ENCODE measurements at regions not wholly inside any gene's neighbourhood (a gene's known extent, or its start where the extent isn't known, plus 50 kb on each side); places are given as distances from the start of the nearest gene placed in this dataset.

DNA sequence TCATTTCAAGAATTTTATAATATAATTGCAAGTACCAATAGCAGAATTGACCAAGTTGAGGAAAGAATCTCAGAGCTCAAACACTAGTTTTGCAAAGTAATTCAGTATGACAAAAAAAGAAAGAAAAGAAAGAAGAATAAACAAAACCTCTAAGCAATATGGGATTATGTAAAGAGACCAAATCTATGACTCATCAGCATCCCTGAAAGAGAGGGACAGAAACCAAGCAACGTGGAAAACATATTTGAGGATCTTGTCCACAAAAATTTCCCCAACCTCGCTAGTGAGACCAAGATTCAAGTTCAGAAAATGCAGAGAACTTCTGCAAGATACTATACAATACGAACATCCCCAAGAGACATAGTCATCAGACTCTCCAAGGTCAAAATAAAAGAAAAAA is 203.7 kb upstream of the DDI1 start:
- in situ Hi-C loops (cut with MboI), result no loop called here
- ChIA-PET RAD21 (ENCODE audit: unreplicated experiment) (no interaction called here), POLR2A (no interaction called here), CTCF (interaction anchor here (1.2 kb wide), 1 partner anchor 152 kb away, joined by 4 read pairs; no protein-coding TSS in a partner anchor), SMC1A (ENCODE audit: uncharacterized antibody, unreplicated experiment) (no interaction called here)
- no peak for ATAC-seq
- TF ChIP-seq NFYB (IDR thresholded peaks at IDR 0.05; ENCODE audit: insufficient read depth, low read depth, low read length) (no peak), POLR2A (IDR thresholded peaks at IDR 0.05; ENCODE audit: low read depth, low read length) (no peak), RUNX3 (IDR thresholded peaks at IDR 0.05; ENCODE audit: low read length) (no peak), HDGF (IDR thresholded peaks at IDR 0.05) (no peak), SMARCA5 (IDR thresholded peaks at IDR 0.05) (no peak), SMC3 (IDR thresholded peaks at IDR 0.05; ENCODE audit: borderline replicate concordance, low read length) (no peak), NFIC (IDR thresholded peaks at IDR 0.05; ENCODE audit: low read depth, low read length) (no peak), KDM1A (IDR thresholded peaks at IDR 0.05; ENCODE audit: borderline replicate concordance) (no peak), NR2C2 (IDR thresholded peaks at IDR 0.05; ENCODE audit: borderline replicate concordance, control insufficient read depth, insufficient read length, low read depth) (no peak), POLR2AphosphoS5 (IDR thresholded peaks at IDR 0.05; ENCODE audit: low read length) (no peak), NR2C1 (IDR thresholded peaks at IDR 0.05) (no peak)
- TF ChIP-seq, protein P1, sequence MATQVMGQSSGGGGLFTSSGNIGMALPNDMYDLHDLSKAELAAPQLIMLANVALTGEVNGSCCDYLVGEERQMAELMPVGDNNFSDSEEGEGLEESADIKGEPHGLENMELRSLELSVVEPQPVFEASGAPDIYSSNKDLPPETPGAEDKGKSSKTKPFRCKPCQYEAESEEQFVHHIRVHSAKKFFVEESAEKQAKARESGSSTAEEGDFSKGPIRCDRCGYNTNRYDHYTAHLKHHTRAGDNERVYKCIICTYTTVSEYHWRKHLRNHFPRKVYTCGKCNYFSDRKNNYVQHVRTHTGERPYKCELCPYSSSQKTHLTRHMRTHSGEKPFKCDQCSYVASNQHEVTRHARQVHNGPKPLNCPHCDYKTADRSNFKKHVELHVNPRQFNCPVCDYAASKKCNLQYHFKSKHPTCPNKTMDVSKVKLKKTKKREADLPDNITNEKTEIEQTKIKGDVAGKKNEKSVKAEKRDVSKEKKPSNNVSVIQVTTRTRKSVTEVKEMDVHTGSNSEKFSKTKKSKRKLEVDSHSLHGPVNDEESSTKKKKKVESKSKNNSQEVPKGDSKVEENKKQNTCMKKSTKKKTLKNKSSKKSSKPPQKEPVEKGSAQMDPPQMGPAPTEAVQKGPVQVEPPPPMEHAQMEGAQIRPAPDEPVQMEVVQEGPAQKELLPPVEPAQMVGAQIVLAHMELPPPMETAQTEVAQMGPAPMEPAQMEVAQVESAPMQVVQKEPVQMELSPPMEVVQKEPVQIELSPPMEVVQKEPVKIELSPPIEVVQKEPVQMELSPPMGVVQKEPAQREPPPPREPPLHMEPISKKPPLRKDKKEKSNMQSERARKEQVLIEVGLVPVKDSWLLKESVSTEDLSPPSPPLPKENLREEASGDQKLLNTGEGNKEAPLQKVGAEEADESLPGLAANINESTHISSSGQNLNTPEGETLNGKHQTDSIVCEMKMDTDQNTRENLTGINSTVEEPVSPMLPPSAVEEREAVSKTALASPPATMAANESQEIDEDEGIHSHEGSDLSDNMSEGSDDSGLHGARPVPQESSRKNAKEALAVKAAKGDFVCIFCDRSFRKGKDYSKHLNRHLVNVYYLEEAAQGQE (IDR thresholded peaks at IDR 0.05; ENCODE audit: low read depth, low read length), result no peak
- TF ChIP-seq, protein P2, sequence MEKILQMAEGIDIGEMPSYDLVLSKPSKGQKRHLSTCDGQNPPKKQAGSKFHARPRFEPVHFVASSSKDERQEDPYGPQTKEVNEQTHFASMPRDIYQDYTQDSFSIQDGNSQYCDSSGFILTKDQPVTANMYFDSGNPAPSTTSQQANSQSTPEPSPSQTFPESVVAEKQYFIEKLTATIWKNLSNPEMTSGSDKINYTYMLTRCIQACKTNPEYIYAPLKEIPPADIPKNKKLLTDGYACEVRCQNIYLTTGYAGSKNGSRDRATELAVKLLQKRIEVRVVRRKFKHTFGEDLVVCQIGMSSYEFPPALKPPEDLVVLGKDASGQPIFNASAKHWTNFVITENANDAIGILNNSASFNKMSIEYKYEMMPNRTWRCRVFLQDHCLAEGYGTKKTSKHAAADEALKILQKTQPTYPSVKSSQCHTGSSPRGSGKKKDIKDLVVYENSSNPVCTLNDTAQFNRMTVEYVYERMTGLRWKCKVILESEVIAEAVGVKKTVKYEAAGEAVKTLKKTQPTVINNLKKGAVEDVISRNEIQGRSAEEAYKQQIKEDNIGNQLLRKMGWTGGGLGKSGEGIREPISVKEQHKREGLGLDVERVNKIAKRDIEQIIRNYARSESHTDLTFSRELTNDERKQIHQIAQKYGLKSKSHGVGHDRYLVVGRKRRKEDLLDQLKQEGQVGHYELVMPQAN (conservative IDR thresholded peaks at IDR 0.05), result no peak
- no TSS peak for BruUV-seq (replicated peaks)
- WGBS (ENCODE audit: insufficient coverage, insufficient replicate concordance, low lambda C conversion rate, missing lambda C conversion rate), result 21% methylated on average over 3 of the region's 3 CpGs
- intact Hi-C loops (cut with micrococcal nuclease; ENCODE audit: unreplicated experiment), result no loop called here
- FAIRE-seq, result no peak
- no peaks in the 10 kb centered on the region for H3K36me3 ChIP-seq (ENCODE audit: control insufficient read depth in 2 of 2, insufficient read depth in 2 of 2, low read length in 1 of 2)
- H2AFZ ChIP-seq (ENCODE audit: control insufficient read depth, low read depth, low read length), result no peak overlapping the region
- no peaks in the 10 kb centered on the region for H4K20me1 ChIP-seq (ENCODE audit: control insufficient read depth, insufficient read depth)
- no peak overlapping the region for H3K4me2 ChIP-seq (ENCODE audit: control insufficient read depth, insufficient read depth)
- no peaks in the 10 kb centered on the region for H3K27me3 ChIP-seq (replicated peaks in 1 of 2; ENCODE audit: control insufficient read depth in 2 of 2, insufficient read depth in 2 of 2, low read length in 1 of 2)
- H3K4me3 ChIP-seq, result no peak overlapping the region
- no peak overlapping the region for H3K9ac ChIP-seq (ENCODE audit: control insufficient read depth, insufficient read depth, low read length)
- no peaks in the 10 kb centered on the region for H3K4me1 ChIP-seq (ENCODE audit: control insufficient read depth, insufficient read depth, low read length)
- H3K27ac ChIP-seq (ENCODE audit: control insufficient read depth, insufficient read depth), result no peak overlapping the region
- H3K79me2 ChIP-seq (ENCODE audit: control insufficient read depth, insufficient read depth, low read length), result no peaks in the 10 kb centered on the region
- DNase-seq (ENCODE audit: low read depth, low spot score), result no peak
- no peaks in the 10 kb centered on the region; the same call in 2 of the 3 replicates for H3K9me3 ChIP-seq (replicated peaks; ENCODE audit: control insufficient read depth, insufficient read depth, low read length)

All from GM12878 (cell line).